ENCODE measurements at regions not wholly inside any gene's neighbourhood (a gene's known extent, or its start where the extent isn't known, plus 50 kb on each side); places are given as distances from the start of the nearest gene placed in this dataset.
"Not testable (repeated sequence)": the region's sequence is repeated elsewhere in the genome, so short reads cannot be mapped to it uniquely, and the experiment has no call there.

GRCh38 chr3:16769525-16769924, 115.2 kb upstream of the PLCL2 start:
- DNase-seq (ENCODE audit: low spot score), result no peak

GRCh38 chr3:16770021-16770420, 114.7 kb upstream of the PLCL2 start:
- no peak for DNase-seq (ENCODE audit: low spot score)

GRCh38 chr3:16770792-16771191, 114.0 kb upstream of the PLCL2 start:
- DNase-seq (ENCODE audit: low spot score), result no peak

GRCh38 chr3:16773594-16773993, 111.2 kb upstream of the PLCL2 start:
- DNase-seq (ENCODE audit: low spot score), result not testable (repeated sequence)

GRCh38 chr3:16774536-16774935, 110.2 kb upstream of the PLCL2 start:
- DNase-seq (ENCODE audit: low spot score), result not testable (repeated sequence)

GRCh38 chr3:16784973-16785372, 99.8 kb upstream of the PLCL2 start:
- DNase-seq (ENCODE audit: low spot score), result no peak

GRCh38 chr3:16785465-16785864, 99.3 kb upstream of the PLCL2 start:
- DNase-seq (ENCODE audit: low spot score), result no peak

GRCh38 chr3:16788440-16789056, 96.2 kb upstream of the PLCL2 start:
- DNase-seq (ENCODE audit: low spot score), result peak; percentile 33

GRCh38 chr3:16789344-16790120, 95.2 kb upstream of the PLCL2 start:
- DNase-seq (ENCODE audit: low spot score), result peak; percentile 74

GRCh38 chr3:16790432-16791400, 94.0 kb upstream of the PLCL2 start:
- no peak for DNase-seq (ENCODE audit: low spot score)

- no peak for DNase-seq (ENCODE audit: low spot score)
Observed at GRCh38 chr3:16793321-16793720, 91.4 kb upstream of the PLCL2 start.

GRCh38 chr3:16794257-16794656, 90.5 kb upstream of the PLCL2 start:
- DNase-seq (ENCODE audit: low spot score), result no peak

- DNase-seq (ENCODE audit: low spot score), result no peak
Observed at GRCh38 chr3:16795581-16795980, 89.2 kb upstream of the PLCL2 start.

- no peak for DNase-seq (ENCODE audit: low spot score)
Observed at GRCh38 chr3:16797831-16798230, 86.9 kb upstream of the PLCL2 start.

GRCh38 chr3:16798738-16799137, 86.0 kb upstream of the PLCL2 start:
- no peak for DNase-seq (ENCODE audit: low spot score)

- no peak for DNase-seq (ENCODE audit: low spot score)
Observed at GRCh38 chr3:16800361-16800760, 84.4 kb upstream of the PLCL2 start.

- peak; percentile 81 for DNase-seq (ENCODE audit: low spot score)
Observed at GRCh38 chr3:16801223-16801622, 83.5 kb upstream of the PLCL2 start.

- peak; percentile 82 for DNase-seq (ENCODE audit: low spot score)
Observed at GRCh38 chr3:16801698-16802097, 83.1 kb upstream of the PLCL2 start.

- peak; percentile 59 for DNase-seq (ENCODE audit: low spot score)
Observed at GRCh38 chr3:16802389-16802788, 82.4 kb upstream of the PLCL2 start.

- DNase-seq (ENCODE audit: low spot score), result peak; percentile 39
Observed at GRCh38 chr3:16803019-16803418, 81.7 kb upstream of the PLCL2 start.

GRCh38 chr3:16807391-16807790, 77.4 kb upstream of the PLCL2 start:
- no peak for DNase-seq (ENCODE audit: low spot score)

GRCh38 chr3:16808393-16809107, 76.2 kb upstream of the PLCL2 start:
- no peak for DNase-seq (ENCODE audit: low spot score)
